Adrenal gland (tissue), 9 donors: ENCODE measurements at regions not wholly inside any gene's neighbourhood (a gene's known extent, or its start where the extent isn't known, plus 50 kb on each side); places are given as distances from the start of the nearest gene placed in this dataset.

ENCODE experiments used
- DNase-seq, 7 donors: peaks; one replicate each; pipeline ENCODE4 v3.0.0-alpha.2; 2019 to 2020
- H3K27ac ChIP-seq, 5 donors: fragments of 200-600 bp; sonication (generic) in 4 of 5; 1 replicate in 3 of 5; 2 replicates in 2 of 5; pipeline versions ENCODE4 v1.5.1 to v1.8.0; 2016 to 2020; ENCODE audit warnings: mild to moderate bottlenecking in 1 of 5
- H3K27me3 ChIP-seq: fragments of 200-600 bp; 2 replicates; pipeline ENCODE4 v1.8.0; 2021
- H3K36me3 ChIP-seq, 2 donors: fragments of 200-600 bp; replicated peaks in 1 of 2; 1 replicate in 1 of 2; 2 replicates in 1 of 2; pipeline versions ENCODE4 v1.5.1 to v1.8.0; 2018 to 2022
- H3K4me1 ChIP-seq, 2 donors: fragments of 200-600 bp; replicated peaks in 1 of 2; 1 replicate in 1 of 2; 2 replicates in 1 of 2; pipeline versions ENCODE4 v1.5.1 to v1.8.0; 2018 to 2021
- H3K4me3 ChIP-seq, 4 donors: fragments of 200-600 bp; sonication (generic) in 3 of 4; one replicate each; pipeline ENCODE4 v1.5.1; 2016 to 2018
- H3K9me3 ChIP-seq, 3 donors: fragments of 200-600 bp; sonication (generic) in 1 of 3; replicated peaks in 1 of 3; 1 replicate in 2 of 3; 2 replicates in 1 of 3; pipeline versions ENCODE4 v1.5.1 to v1.8.0; 2016 to 2021
- CTCF ChIP-seq, 6 experiments: fragments of 450-650 bp in 4 of 6; fragments of 200-600 bp in 2 of 6; sonication (generic) in 1 of 6; IDR thresholded peaks; 1 replicate in 5 of 6; 2 replicates in 1 of 6; pipeline versions ENCODE4 v1.5.1 to v1.8.0; 2016 to 2021; ENCODE audit warnings: antibody characterized with exemption in 6 of 6, mild to moderate bottlenecking in 2 of 6, moderate library complexity in 1 of 6
- POLR2A ChIP-seq, 2 donors: fragments of 450-650 bp; IDR thresholded peaks; one replicate each; pipeline ENCODE4 v1.6.1; 2017; ENCODE audit warnings: antibody characterized with exemption in 2 of 2, mild to moderate bottlenecking in 2 of 2, moderate library complexity in 1 of 2
- WGBS, 4 donors: extraction: QIAGEN DNeasy Blood & Tissue Kit in 2 of 4; methylation state at CpG; one replicate each; pipeline versions ENCODE4 v1.1.5 to v1.1.7; 2013 to 2017; 5-methylcytosine and 5-hydroxymethylcytosine counted together
- intact Hi-C, 2 donors: fragments of 100-400 bp; cut with DNase I; formaldehyde crosslinking; loops; one replicate each; pipeline versions ENCODE4 v1.14.1 to v1.15.0; 2022 to 2023
- donor health status: healthy with polysubstance abuse.
- donor health status: Bipolar disorder and iron deficiency.
- donor health status: DM: yes; HTN: yes; CAD: no.
- donor health status: DM: no; HTN: no; CAD: no.
- donor health status: DM: no; HTN: no; CAD: no.

- Histone ChIP-seq H3K27me3 (no peaks in the 10 kb centered on the region), H3K27ac (no peak overlapping the region), H3K4me1 (no peaks in the 10 kb centered on the region), H3K36me3 (no peaks in the 10 kb centered on the region), H3K9me3 (no peaks in the 10 kb centered on the region), H3K4me3 (no peak overlapping the region)
- TF ChIP-seq CTCF (IDR thresholded peaks at IDR 0.05) (no peak), POLR2A (IDR thresholded peaks at IDR 0.05) (no peak)
- no peak for DNase-seq
- WGBS, 4 donors, result 60 to 75% (median 70%) methylated on average over 4 of the region's 4 CpGs
- intact Hi-C loops, result no loop called here
Observed at GRCh38 chr3:14019459-14019858, 105.2 kb downstream of the CHCHD4 start.

GRCh38 chr3:14016900-14017475 lies 107.7 kb downstream of the CHCHD4 start:
- no peak for TF ChIP-seq CTCF (IDR thresholded peaks at IDR 0.05)
- TF ChIP-seq POLR2A (IDR thresholded peaks at IDR 0.05), result no peak
- Histone ChIP-seq H3K9me3 (no peaks in the 10 kb centered on the region), H3K27ac (no peak overlapping the region), H3K36me3 (no peaks in the 10 kb centered on the region), H3K4me3 (no peak overlapping the region), H3K27me3 (no peaks in the 10 kb centered on the region), H3K4me1 (no peaks in the 10 kb centered on the region)
- intact Hi-C loops, result no loop called here
- no peak for DNase-seq
- WGBS, 4 donors, result 64 to 80% (median 73%) methylated on average over 7 to 8 of the region's 8 CpGs

- DNase-seq, result no peak
- no peaks in the 10 kb centered on the region for H3K9me3 ChIP-seq
- no peak for TF ChIP-seq POLR2A (IDR thresholded peaks at IDR 0.05)
- TF ChIP-seq CTCF (IDR thresholded peaks at IDR 0.05), result no peak
- H3K4me1 ChIP-seq, result no peaks in the 10 kb centered on the region
- H3K36me3 ChIP-seq, result no peaks in the 10 kb centered on the region
- no peak overlapping the region for H3K27ac ChIP-seq
- 69 to 80% (median 75%) methylated on average over 4 of the region's 4 CpGs for WGBS, 4 donors
- H3K4me3 ChIP-seq, result no peak overlapping the region
- intact Hi-C loops, result no loop called here
- peaks cover 3% of the 10 kb centered on the region for H3K27me3 ChIP-seq
Observed at GRCh38 chr3:14007006-14007405, 117.7 kb downstream of the CHCHD4 start.

GRCh38 chr3:14001136-14001535 lies 121.3 kb upstream of the WNT7A start:
- no peak overlapping the region for H3K27ac ChIP-seq
- intact Hi-C loops, result no loop called here
- H3K36me3 ChIP-seq, result no peaks in the 10 kb centered on the region
- H3K9me3 ChIP-seq, result no peaks in the 10 kb centered on the region
- H3K4me1 ChIP-seq, result no peaks in the 10 kb centered on the region
- TF ChIP-seq POLR2A (IDR thresholded peaks at IDR 0.05), result no peak
- peaks cover 5% of the 10 kb centered on the region for H3K27me3 ChIP-seq
- H3K4me3 ChIP-seq, result no peak overlapping the region
- DNase-seq, result no peak

- 55 to 70% (median 62%) methylated on average over 2 of the region's 2 CpGs for WGBS, 4 donors
- Histone ChIP-seq H3K36me3 (no peaks in the 10 kb centered on the region), H3K27me3 (peaks cover 5% of the 10 kb centered on the region), H3K4me1 (no peaks in the 10 kb centered on the region), H3K4me3 (no peak overlapping the region), H3K9me3 (no peaks in the 10 kb centered on the region), H3K27ac (no peak overlapping the region)
- TF ChIP-seq CTCF (IDR thresholded peaks at IDR 0.05), result no peak
- TF ChIP-seq POLR2A (IDR thresholded peaks at IDR 0.05), result no peak
- intact Hi-C loops, result no loop called here
- no peak for DNase-seq
Observed at GRCh38 chr3:14000556-14000955, 120.7 kb upstream of the WNT7A start.
